ENCODE measurements at regions not wholly inside any gene's neighbourhood (a gene's known extent, or its start where the extent isn't known, plus 50 kb on each side); places are given as distances from the start of the nearest gene placed in this dataset.
A peak's percentile ranks its signal among the peaks of the same experiment; 100 is the strongest.

- DNase-seq (ENCODE audit: extremely low read depth, low read depth) = peak; percentile 41
Observed at GRCh38 chr9:82332018-82332773, 343.6 kb downstream of the SPATA31D1 start.

DNA sequence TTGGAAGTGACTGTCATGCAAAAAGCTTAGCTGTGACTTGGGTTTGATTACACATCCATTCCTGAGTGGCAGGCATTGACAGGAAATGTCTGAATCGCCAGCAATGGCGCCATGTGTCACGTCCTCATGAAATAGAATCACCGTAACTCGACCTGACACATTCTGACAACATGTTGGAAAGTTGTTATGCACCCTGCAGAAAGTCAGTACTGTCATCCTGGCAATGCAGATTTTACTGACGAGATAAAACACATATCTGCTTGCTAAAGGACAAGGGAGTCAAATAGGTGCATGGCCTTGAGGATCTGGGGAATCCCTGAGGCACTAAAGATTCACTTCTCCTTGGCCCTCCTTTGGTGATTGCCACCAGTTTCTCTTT is 344.2 kb downstream of the SPATA31D1 start:
- DNase-seq (ENCODE audit: extremely low read depth, low read depth) = no peak
- TF ChIP-seq CTCF (IDR thresholded peaks at IDR 0.05; ENCODE audit: low read depth, low read length) = no peak

More at GRCh38 chr9:82332018-82332773, 343.6 kb downstream of the SPATA31D1 start:
- TF ChIP-seq CTCF (IDR thresholded peaks at IDR 0.05; ENCODE audit: low read depth, low read length) = no peak

DNA sequence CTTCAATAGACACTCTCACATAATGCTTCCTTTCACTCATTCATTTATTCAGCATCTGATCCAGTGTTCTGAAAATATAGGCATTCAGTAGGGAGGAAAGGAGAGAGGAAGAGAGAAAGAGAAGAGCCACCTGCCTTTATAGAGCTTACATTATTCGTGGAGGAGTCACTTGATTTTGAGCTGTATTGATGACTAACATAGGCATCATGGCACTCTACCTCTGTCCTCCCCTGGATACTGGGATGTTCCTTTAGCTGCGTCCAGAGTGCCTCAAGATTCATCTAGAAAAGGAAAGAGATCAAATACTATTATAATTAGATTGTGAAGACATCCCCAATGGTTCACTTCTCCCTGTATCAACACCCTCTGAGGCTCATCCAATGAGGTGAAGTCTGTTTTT is 345.1 kb downstream of the SPATA31D1 start:
- TF ChIP-seq CTCF (IDR thresholded peaks at IDR 0.05; ENCODE audit: low read depth, low read length) = no peak
- DNase-seq (ENCODE audit: extremely low read depth, low read depth) = no peak

GRCh38 chr9:82334286-82334685 is 345.7 kb downstream of the SPATA31D1 start:
- TF ChIP-seq CTCF (IDR thresholded peaks at IDR 0.05; ENCODE audit: low read depth, low read length) = no peak
- DNase-seq (ENCODE audit: extremely low read depth, low read depth) = peak; percentile 25

- DNase-seq (ENCODE audit: extremely low read depth, low read depth) = no peak
- TF ChIP-seq CTCF (IDR thresholded peaks at IDR 0.05; ENCODE audit: low read depth, low read length) = no peak
Observed at GRCh38 chr9:82337351-82337750, 348.8 kb downstream of the SPATA31D1 start.

GRCh38 chr9:82342046-82342445 is 353.5 kb downstream of the SPATA31D1 start:
- DNase-seq (ENCODE audit: extremely low read depth, low read depth) = no peak
- no peak for TF ChIP-seq CTCF (IDR thresholded peaks at IDR 0.05; ENCODE audit: low read depth, low read length)

DNA sequence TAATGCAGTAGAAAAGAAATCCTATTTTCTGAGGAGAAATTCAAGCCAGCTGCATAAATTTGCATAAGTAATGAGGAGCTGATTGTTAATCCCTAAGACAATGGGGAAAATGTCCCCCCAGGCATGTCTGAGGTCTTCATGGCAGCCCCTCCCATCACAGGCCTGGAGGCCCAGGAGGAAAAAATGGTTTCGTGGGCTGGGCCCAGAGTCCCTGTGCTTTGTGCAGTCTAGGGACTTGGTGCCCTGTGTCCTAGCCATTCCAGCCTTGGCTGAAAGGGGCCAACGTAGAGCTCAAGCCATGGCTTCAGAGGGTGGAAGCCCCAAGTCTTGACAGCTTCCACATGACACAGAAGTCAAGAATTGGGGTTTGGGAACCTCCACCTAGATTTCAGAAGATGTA is 357.5 kb downstream of the SPATA31D1 start:
- TF ChIP-seq CTCF (IDR thresholded peaks at IDR 0.05; ENCODE audit: low read depth, low read length) = no peak
- no peak for DNase-seq (ENCODE audit: extremely low read depth, low read depth)
